ENCODE measurements at regions not wholly inside any gene's neighbourhood (a gene's known extent, or its start where the extent isn't known, plus 50 kb on each side); places are given as distances from the start of the nearest gene placed in this dataset.

DNA sequence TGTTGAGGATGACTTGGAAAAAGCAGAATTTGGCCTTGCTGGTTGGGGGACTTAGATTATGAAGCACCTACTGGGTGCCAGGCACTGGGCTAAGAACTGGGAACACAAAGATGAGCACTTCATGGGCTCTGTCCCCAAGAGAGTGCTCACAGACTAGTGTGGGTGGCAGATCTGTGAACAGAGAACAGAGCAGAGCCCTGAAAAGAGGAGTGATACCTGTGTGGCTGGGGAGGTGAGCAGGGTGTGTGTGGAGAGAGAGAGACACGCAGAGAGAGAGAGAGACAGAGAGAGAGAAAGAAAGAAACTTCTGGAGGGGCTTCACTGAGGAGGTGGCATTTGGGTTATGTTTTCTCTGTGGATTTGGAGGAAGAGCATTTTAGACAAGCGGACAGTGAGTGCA, 61.1 kb upstream of the PPP2R5A start:
- no peaks in the 10 kb centered on the region for H3K36me3 ChIP-seq (ENCODE audit: control insufficient read depth in 2 of 3, insufficient read depth in 3 of 3, low read length in 3 of 3)
- TF ChIP-seq, protein P1, sequence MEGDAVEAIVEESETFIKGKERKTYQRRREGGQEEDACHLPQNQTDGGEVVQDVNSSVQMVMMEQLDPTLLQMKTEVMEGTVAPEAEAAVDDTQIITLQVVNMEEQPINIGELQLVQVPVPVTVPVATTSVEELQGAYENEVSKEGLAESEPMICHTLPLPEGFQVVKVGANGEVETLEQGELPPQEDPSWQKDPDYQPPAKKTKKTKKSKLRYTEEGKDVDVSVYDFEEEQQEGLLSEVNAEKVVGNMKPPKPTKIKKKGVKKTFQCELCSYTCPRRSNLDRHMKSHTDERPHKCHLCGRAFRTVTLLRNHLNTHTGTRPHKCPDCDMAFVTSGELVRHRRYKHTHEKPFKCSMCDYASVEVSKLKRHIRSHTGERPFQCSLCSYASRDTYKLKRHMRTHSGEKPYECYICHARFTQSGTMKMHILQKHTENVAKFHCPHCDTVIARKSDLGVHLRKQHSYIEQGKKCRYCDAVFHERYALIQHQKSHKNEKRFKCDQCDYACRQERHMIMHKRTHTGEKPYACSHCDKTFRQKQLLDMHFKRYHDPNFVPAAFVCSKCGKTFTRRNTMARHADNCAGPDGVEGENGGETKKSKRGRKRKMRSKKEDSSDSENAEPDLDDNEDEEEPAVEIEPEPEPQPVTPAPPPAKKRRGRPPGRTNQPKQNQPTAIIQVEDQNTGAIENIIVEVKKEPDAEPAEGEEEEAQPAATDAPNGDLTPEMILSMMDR (IDR thresholded peaks at IDR 0.05; ENCODE audit: borderline replicate concordance, extremely low read depth, insufficient read depth): no peak
- peak overlapping the region in 1 of 2 donors; percentile 23 for H3K27ac ChIP-seq (ENCODE audit: low read depth in 2 of 2, low read length in 2 of 2)
- H3K9ac ChIP-seq (ENCODE audit: low read length in 3 of 3): no peak overlapping the region
- no peaks in the 10 kb centered on the region for H3K9me3 ChIP-seq (ENCODE audit: control insufficient read depth in 2 of 3, insufficient read depth in 1 of 3, low read length in 3 of 3)
- H3K4me3 ChIP-seq (ENCODE audit: low read length in 3 of 3): no peak overlapping the region
- peaks cover 0 to 36% (median 18%) of the 10 kb centered on the region in 3 donors for H3K4me1 ChIP-seq (ENCODE audit: control insufficient read depth in 2 of 3, insufficient read depth in 2 of 3, low read depth in 1 of 3, low read length in 3 of 3)
- H3K27me3 ChIP-seq (ENCODE audit: control insufficient read depth, insufficient read depth, low read length): no peaks in the 10 kb centered on the region
- no peak for FAIRE-seq
- DNase-seq: no peak
- intact Hi-C loops (cut with DNase I): no loop called here

DNA sequence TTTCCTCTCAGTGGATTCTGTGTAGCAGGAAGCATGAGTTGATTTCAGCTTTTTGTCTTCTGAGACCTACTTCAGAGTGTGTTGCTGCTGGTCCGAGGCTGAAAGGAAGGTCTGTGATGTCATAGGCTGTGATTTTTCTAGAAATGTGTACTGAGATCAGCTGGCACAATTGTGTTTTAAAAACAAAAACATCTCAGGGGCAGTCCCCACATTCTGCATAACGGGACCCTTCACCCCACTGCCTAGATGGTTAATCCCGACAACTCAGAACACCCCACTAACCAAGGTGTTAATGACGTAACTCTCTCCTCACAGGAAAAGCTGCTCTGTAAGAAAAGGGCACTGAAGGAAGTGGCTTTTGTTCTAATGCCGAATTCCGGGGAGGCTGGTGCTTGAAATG, 59.8 kb upstream of the PPP2R5A start:
- Histone ChIP-seq H3K9me3 (ENCODE audit: control insufficient read depth in 2 of 3, insufficient read depth in 1 of 3, low read length in 3 of 3) (no peaks in the 10 kb centered on the region), H3K27ac (ENCODE audit: low read depth in 2 of 2, low read length in 2 of 2) (peak overlapping the region; percentile 77 to 81), H3K4me1 (ENCODE audit: control insufficient read depth in 2 of 3, insufficient read depth in 2 of 3, low read depth in 1 of 3, low read length in 3 of 3) (peaks cover 0 to 29% (median 21%) of the 10 kb centered on the region in 3 donors), H3K9ac (ENCODE audit: low read length in 3 of 3) (no peak overlapping the region), H3K4me3 (ENCODE audit: low read length in 3 of 3) (no peak overlapping the region), H3K27me3 (ENCODE audit: control insufficient read depth, insufficient read depth, low read length) (no peaks in the 10 kb centered on the region), H3K36me3 (ENCODE audit: control insufficient read depth in 2 of 3, insufficient read depth in 3 of 3, low read length in 3 of 3) (no peaks in the 10 kb centered on the region)
- intact Hi-C loops (cut with DNase I): no loop called here
- TF ChIP-seq, protein P1 (IDR thresholded peaks at IDR 0.05; ENCODE audit: borderline replicate concordance, extremely low read depth, insufficient read depth): no peak
- no peak for FAIRE-seq
- no peak for DNase-seq

DNA sequence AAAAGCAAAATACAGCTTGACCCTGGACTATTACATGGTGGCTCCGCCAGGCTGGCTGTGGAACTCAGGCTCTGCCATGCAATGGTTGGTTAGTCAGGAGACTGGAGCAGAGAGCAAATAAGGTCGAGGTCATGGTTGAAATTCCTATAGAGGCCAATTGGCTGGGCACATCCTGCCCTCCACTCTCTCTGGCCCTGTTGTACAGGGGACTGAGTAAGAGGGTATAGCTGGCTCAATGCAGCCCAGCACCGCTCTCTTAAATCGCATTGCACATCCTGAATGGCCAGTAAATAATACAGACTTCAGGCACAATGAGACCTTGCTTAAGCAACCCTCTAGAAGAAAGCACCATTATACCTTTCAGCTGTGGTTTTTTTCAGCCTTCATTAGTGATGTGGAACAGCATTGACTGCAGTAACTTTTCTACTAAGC, 59.3 kb upstream of the PPP2R5A start:
- no peaks in the 10 kb centered on the region for H3K36me3 ChIP-seq (ENCODE audit: control insufficient read depth in 2 of 3, insufficient read depth in 3 of 3, low read length in 3 of 3)
- H3K27me3 ChIP-seq (ENCODE audit: control insufficient read depth, insufficient read depth, low read length): no peaks in the 10 kb centered on the region
- TF ChIP-seq, protein P1 (IDR thresholded peaks at IDR 0.05; ENCODE audit: borderline replicate concordance, extremely low read depth, insufficient read depth): no peak
- no peak overlapping the region for H3K4me3 ChIP-seq (ENCODE audit: low read length in 3 of 3)
- intact Hi-C loops (cut with DNase I): no loop called here
- FAIRE-seq (no peak), DNase-seq (peak in 3 of 5 donors; percentile 26 to 69 (median 62))
- no peaks in the 10 kb centered on the region for H3K9me3 ChIP-seq (ENCODE audit: control insufficient read depth in 2 of 3, insufficient read depth in 1 of 3, low read length in 3 of 3)
- no peak overlapping the region for H3K9ac ChIP-seq (ENCODE audit: low read length in 3 of 3)
- peak overlapping the region; percentile 77 to 81 for H3K27ac ChIP-seq (ENCODE audit: low read depth in 2 of 2, low read length in 2 of 2)
- H3K4me1 ChIP-seq (ENCODE audit: control insufficient read depth in 2 of 3, insufficient read depth in 2 of 3, low read depth in 1 of 3, low read length in 3 of 3): peaks cover 0 to 29% (median 21%) of the 10 kb centered on the region in 3 donors

DNA sequence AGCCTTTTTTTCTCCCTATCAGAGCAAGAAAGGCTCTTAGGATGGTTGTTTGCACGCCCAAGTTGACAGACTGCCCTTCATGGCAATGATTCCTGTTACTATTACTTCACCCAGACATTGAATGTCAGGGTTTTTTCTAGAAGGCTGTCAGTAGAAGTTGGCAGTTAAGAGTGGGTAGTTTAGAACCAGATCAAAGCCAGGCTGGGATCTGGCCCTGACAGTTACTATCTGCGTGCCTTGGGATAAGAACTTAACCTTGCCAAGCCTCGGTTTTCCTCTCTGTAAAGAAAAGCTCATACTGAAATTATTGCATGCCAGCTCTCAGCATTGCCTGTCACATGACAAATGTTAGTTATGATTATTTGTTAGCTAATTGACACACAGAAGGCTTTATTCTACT, 58.7 kb upstream of the PPP2R5A start:
- peak overlapping the region; percentile 77 to 81 for H3K27ac ChIP-seq (ENCODE audit: low read depth in 2 of 2, low read length in 2 of 2)
- TF ChIP-seq, protein P1 (IDR thresholded peaks at IDR 0.05; ENCODE audit: borderline replicate concordance, extremely low read depth, insufficient read depth): no peak
- no peaks in the 10 kb centered on the region for H3K36me3 ChIP-seq (ENCODE audit: control insufficient read depth in 2 of 3, insufficient read depth in 3 of 3, low read length in 3 of 3)
- H3K9me3 ChIP-seq (ENCODE audit: control insufficient read depth in 2 of 3, insufficient read depth in 1 of 3, low read length in 3 of 3): no peaks in the 10 kb centered on the region
- H3K4me3 ChIP-seq (ENCODE audit: low read length in 3 of 3): no peak overlapping the region
- no peak for DNase-seq
- no peak overlapping the region for H3K9ac ChIP-seq (ENCODE audit: low read length in 3 of 3)
- no peaks in the 10 kb centered on the region for H3K27me3 ChIP-seq (ENCODE audit: control insufficient read depth, insufficient read depth, low read length)
- H3K4me1 ChIP-seq (ENCODE audit: control insufficient read depth in 2 of 3, insufficient read depth in 2 of 3, low read depth in 1 of 3, low read length in 3 of 3): peaks cover 0 to 29% (median 18%) of the 10 kb centered on the region in 3 donors
- intact Hi-C loops (cut with DNase I): no loop called here
- FAIRE-seq: no peak

Data from kidney (tissue), 13 donors.